Osteoblast (primary cell): ENCODE measurements at regions not wholly inside any gene's neighbourhood (a gene's known extent, or its start where the extent isn't known, plus 50 kb on each side); places are given as distances from the start of the nearest gene placed in this dataset.

Experiments used
- DNase-seq: peaks from one replicate; pipeline ENCODE4 v3.0.0; 2011; ENCODE audit warnings: low spot score, mixed read lengths; ENCODE audit not compliant: insufficient read length; ENCODE audit errors: missing footprints
- H2AFZ ChIP-seq: 2 replicates; pipeline ENCODE4 v1.6.0; 2011; ENCODE audit warnings: mild to moderate bottlenecking, low read length
- H3K27ac ChIP-seq: 2 replicates; pipeline ENCODE4 v1.5.1; 2011; ENCODE audit warnings: mild to moderate bottlenecking, low read depth, low read length, moderate library complexity
- H3K27me3 ChIP-seq: 2 replicates; pipeline ENCODE4 v1.6.0; 2012; ENCODE audit warnings: mild to moderate bottlenecking, control low read depth, inconsistent platforms, low read length, moderate library complexity; ENCODE audit not compliant: insufficient read depth
- H3K36me3 ChIP-seq: 2 replicates; pipeline ENCODE4 v1.5.1; 2011; ENCODE audit warnings: mild to moderate bottlenecking, low read length, control low read depth, moderate library complexity; ENCODE audit not compliant: insufficient read depth
- H3K4me1 ChIP-seq: 2 replicates; pipeline ENCODE4 v1.5.1; 2011; ENCODE audit warnings: mild to moderate bottlenecking, low read length, control low read depth, moderate library complexity; ENCODE audit not compliant: insufficient read depth
- H3K4me2 ChIP-seq: 2 replicates; pipeline ENCODE4 v1.6.0; 2011; ENCODE audit warnings: mild to moderate bottlenecking, low read length; ENCODE audit not compliant: insufficient read depth
- H3K4me3 ChIP-seq: fragments of 200-600 bp; sonication (generic); 3 replicates; pipeline ENCODE4 v1.5.1; 2012; ENCODE audit warnings: mild to moderate bottlenecking, low read length, inconsistent platforms; ENCODE audit not compliant: insufficient read depth
- H3K79me2 ChIP-seq: 2 replicates; pipeline ENCODE4 v1.6.0; 2012; ENCODE audit warnings: mild to moderate bottlenecking, low read length, control low read depth, inconsistent platforms; ENCODE audit not compliant: insufficient read depth
- H3K9me3 ChIP-seq: 2 replicates; pipeline ENCODE4 v1.5.1; 2011; ENCODE audit warnings: low read depth, low read length, control low read depth
- H4K20me1 ChIP-seq: 2 replicates; pipeline ENCODE4 v1.6.0; 2012; ENCODE audit warnings: mild to moderate bottlenecking, low read length, control low read depth; ENCODE audit not compliant: insufficient read depth
- CTCF ChIP-seq: IDR thresholded peaks from 2 replicates; pipeline ENCODE4 v1.5.1; 2011; ENCODE audit warnings: mild to moderate bottlenecking, low read depth, low read length, moderate library complexity; ENCODE audit errors: extremely low read depth

DNA sequence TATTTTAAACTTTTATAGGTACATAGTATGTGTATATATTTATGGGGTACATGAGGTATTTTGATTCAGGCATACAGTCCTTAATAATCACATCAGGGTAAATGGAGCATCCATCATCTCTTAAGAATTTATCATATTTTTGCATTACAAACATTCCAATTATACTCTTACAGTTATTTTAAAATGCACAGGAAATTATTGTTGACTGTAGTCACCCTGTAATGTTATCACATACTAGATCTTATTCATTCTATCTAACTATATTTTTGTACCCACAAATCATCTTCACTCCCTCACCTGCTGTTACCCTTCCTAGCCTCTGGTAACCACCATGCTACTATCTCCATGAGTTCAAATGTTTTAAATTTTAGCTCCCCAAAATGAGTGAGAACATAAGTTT, 56.3 kb upstream of the FAM3C start:
- Histone ChIP-seq H3K79me2 (no peaks in the 10 kb centered on the region), H3K4me3 (no peak overlapping the region), H2AFZ (no peak overlapping the region), H4K20me1 (no peaks in the 10 kb centered on the region), H3K9me3 (no peaks in the 10 kb centered on the region), H3K36me3 (no peaks in the 10 kb centered on the region), H3K27me3 (no peaks in the 10 kb centered on the region), H3K27ac (no peak overlapping the region), H3K4me2 (no peak overlapping the region), H3K4me1 (peaks cover 4% of the 10 kb centered on the region)
- no peak for TF ChIP-seq CTCF
- no peak for DNase-seq

DNA sequence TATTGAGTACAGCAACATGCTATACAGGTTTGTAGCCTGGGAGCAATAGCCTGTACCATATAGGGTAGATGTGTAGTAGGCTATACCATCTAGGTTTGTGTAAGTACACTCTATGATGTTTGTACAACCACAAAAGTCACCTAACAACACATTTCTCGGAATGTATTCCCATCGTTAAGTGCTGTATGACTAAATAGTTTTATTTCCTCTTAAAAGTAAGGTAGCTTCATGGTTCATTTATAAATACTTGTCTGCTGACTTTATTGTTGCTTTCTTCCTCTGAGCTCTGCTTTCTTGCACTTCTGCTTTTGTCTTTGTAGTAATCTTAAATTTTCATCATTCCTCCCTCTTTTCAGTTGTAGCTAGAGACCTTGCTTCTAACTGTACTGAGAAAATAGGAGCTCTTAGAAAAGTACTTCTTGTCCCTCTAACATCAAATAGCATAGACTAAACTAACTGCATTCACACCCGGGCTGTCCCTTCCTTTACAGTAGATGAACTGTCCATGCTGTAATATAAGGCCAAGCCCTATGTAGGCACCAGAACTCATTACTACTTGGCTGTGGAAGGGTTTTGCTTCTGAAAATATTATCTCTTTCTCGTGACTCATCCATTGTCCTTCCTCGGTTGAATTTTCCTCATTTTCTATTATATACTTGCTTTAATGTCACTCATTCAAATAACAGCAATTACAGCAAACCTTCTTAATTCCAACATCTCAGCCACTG, 55.4 kb upstream of the FAM3C start:
- H3K27ac ChIP-seq = no peak overlapping the region
- H3K9me3 ChIP-seq = no peaks in the 10 kb centered on the region
- H3K27me3 ChIP-seq = no peaks in the 10 kb centered on the region
- H3K4me1 ChIP-seq = peaks cover 10% of the 10 kb centered on the region
- DNase-seq = no peak
- H3K36me3 ChIP-seq = no peaks in the 10 kb centered on the region
- H3K79me2 ChIP-seq = no peaks in the 10 kb centered on the region
- no peak for TF ChIP-seq CTCF
- no peak overlapping the region for H3K4me2 ChIP-seq
- H3K4me3 ChIP-seq = no peak overlapping the region
- H2AFZ ChIP-seq = no peak overlapping the region
- no peaks in the 10 kb centered on the region for H4K20me1 ChIP-seq

DNA sequence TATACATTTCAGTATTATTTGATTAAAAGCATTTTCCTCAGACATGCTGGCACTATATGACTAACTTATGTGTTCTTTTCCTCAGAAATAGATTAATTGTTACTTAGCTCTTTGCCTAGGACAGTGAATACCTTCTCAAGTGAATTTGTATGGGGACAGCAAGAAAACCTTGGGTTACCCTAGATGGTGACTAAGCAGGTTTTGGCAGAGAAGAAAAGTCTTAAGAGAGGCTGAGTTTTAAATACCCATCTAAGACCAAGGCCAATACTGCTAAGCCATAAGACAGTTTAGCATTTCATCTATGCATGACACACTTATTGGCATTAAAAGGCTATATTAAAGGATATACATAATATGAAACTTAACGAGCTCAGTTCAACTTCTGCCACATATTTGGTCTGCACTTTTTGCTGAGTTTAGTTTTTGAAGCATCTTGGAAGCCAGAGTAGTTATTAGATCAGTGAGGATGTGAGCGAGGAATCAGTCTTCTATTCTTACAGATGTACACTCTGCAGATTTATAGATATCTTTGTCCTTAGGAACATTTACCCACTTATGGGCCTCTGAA, 54.6 kb upstream of the FAM3C start:
- Histone ChIP-seq H2AFZ (no peak overlapping the region), H3K36me3 (no peaks in the 10 kb centered on the region), H3K4me3 (no peak overlapping the region), H3K4me1 (peaks cover 10% of the 10 kb centered on the region), H3K27ac (no peak overlapping the region), H4K20me1 (no peaks in the 10 kb centered on the region), H3K27me3 (no peaks in the 10 kb centered on the region), H3K9me3 (no peaks in the 10 kb centered on the region), H3K4me2 (no peak overlapping the region), H3K79me2 (no peaks in the 10 kb centered on the region)
- DNase-seq = no peak
- no peak for TF ChIP-seq CTCF

- Histone ChIP-seq H3K27me3 (no peaks in the 10 kb centered on the region), H2AFZ (no peak overlapping the region), H3K4me2 (no peak overlapping the region), H3K4me3 (no peak overlapping the region), H4K20me1 (no peaks in the 10 kb centered on the region), H3K9me3 (no peaks in the 10 kb centered on the region), H3K27ac (no peak overlapping the region), H3K4me1 (peaks cover 10% of the 10 kb centered on the region), H3K36me3 (no peaks in the 10 kb centered on the region), H3K79me2 (no peaks in the 10 kb centered on the region)
- DNase-seq = no peak
- no peak for TF ChIP-seq CTCF
These were observed 53.7 kb upstream of the FAM3C start for GRCh38 chr7:121449735-121450240.
